ENCODE measurements at regions not wholly inside any gene's neighbourhood (a gene's known extent, or its start where the extent isn't known, plus 50 kb on each side); places are given as distances from the start of the nearest gene placed in this dataset.

DNA sequence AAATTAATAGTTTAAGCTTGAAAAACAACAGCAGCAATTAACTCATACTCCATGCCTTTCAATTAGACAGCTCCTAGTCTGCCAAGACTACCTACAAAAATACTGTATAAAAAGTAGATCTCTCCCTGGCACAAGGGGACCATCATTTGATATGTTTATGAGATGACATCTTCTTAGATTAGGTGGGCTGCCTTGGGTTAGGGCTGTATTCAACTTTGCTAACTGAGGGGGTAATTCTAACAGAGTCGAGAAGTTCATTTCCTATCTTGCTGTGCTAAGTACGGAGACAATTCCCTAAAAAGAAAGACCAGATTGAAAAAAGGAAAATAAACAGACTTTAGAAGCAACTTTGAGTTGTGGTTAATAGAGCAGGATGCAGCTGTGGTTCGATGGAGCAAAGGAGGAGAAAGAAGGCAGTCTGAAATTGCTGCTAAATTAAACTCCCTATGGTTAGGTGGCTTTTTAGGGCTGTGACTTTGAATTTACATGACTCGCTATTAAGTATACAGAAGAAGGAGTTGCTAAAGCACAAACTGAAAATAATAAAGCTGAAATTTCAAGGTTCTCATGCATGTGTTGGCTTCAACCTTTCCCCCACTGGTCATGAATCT lies 75.4 kb downstream of the CDC7 start:
- intact Hi-C loops (cut with DNase I), result no loop called here
- no peak for DNase-seq (ENCODE audit: low spot score)

DNA sequence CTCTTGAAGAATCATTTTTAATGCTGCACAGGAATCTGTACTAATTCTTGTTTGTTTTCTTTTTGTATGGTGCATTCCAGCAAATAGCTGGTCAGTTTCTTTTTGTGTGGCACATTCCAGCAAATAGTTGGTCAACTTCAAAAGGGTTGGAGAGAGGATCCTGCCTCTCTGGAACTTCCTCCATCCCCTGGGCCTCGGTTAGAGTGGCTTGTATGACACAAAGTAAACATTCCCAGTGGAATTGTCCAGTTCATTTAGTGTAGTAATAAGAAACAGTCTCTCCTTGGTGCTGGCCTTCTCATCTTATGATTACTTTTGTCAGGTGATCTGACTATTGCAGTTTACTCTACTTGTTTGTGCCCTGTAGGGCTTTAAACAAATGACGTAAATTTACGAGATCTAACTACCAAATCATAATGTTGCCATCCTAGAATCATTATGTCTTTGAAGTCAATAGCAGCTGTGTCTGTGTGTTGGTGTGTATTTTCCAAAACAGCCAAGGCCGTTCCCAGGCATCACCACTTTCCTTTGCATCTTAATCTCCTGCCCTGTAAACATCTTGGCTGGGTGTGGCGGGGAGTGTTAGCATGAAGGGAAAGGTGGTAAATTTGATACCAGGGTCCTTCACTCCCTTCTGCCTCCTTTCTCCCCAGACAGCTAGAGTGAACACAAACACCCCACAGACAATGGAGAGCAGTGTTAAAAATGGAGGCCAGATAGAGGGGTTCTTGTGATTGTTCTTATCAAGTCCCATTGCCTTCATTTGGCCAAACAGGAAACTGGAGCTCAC lies 77.9 kb downstream of the CDC7 start:
- intact Hi-C loops (cut with DNase I), result no loop called here

DNA sequence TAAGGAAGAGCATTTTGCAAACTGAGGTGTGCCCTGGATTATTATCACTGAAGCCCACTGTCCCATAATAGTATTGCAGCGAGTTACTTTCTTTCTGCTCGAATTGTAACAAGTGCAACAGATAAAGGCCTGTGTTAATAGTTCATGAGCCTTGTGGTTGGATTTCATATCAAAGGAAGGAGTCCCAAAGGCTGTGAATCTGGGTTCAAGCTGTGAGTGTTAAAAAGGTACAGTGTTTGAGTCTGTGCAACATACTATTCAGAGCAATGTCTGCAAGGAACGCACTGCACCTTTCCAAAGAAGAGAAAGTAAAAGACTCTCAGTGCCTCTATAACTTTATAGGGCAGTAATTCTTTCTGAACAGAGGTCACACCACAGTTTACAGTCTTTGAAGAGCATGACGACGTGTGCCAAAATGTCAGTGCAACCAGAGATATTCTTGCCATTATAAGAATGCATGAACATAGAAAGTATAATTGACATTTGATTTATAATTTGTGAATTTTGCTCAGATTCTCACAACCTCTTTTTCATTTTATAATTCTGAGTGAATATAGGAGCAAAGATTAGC lies 79.1 kb downstream of the CDC7 start:
- intact Hi-C loops (cut with DNase I), result loop anchor here (5.0 kb wide), 1 partner anchor 128 kb away; no protein-coding TSS in a partner anchor
- no peak for DNase-seq (ENCODE audit: low spot score)

More for the DNA sequence above, 77.9 kb downstream of the CDC7 start:
- no peak for DNase-seq (ENCODE audit: low spot score)

DNA sequence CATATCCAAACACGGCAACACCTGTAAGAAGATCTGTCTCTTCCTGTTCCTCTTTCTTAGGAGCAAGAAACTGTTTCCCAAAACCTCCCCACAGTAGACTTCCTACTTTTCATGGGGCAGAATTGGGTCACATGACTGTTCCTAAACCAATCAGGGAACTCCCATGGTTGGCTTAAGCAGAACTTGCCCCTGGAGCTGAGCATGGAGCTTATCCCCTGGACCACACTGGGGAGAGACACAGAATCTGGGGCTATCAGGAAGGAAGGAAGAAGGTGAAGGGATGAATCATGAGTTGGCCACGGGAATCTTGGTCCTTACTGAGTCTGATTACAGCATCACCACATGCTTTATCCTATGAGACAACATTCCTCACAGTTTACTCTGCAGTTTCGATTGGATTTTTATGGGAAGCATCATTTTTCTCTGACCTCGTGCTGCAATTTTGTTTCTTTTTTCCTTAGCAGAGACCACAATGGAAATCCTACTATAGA lies 81.8 kb downstream of the CDC7 start:
- intact Hi-C loops (cut with DNase I), result loop anchor here (5.0 kb wide), 1 partner anchor 125 kb away; no protein-coding TSS in a partner anchor
- no peak for DNase-seq (ENCODE audit: low spot score)

DNA sequence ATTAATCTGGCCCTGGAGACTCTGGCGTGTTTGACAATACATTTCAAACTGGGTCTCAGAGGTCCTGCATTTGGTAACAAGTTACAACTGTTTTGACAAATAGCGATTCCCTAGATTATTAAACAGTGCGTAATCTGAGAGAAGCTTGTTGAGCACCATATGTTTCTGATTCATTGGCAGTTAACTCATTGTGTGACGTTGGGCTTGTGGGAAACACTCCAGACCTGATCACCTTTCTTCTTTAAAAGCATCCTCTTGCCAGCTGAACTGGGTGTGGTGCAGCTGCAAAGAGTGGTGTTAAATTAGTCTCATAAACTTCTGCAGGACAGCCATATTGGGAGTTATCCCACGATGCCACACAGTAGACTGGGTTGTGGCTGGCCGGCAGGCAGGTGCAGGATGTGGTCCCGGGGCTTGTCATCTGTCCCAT lies 82.7 kb downstream of the CDC7 start:
- intact Hi-C loops (cut with DNase I), result loop anchor here (5.0 kb wide), 1 partner anchor 124 kb away; no protein-coding TSS in a partner anchor

DNA sequence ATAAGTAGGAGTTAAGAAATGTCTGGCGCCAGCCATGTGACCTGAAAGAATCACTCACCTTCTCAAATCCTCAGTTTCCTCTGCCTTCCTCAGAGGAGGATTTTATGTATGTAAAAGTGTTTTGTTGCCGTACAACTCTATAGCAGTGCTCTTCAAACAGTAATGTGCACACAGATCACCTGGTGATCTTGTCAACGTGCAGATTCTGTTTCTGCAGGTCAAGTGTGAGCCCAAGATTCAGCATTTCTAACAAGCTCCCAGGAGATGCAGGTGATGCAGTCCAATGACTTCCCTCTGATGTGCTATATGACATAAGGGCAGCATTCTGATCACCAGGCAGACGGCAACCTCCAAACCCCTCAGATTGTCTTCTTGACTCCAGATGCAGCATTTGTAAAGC lies 83.7 kb downstream of the CDC7 start:
- DNase-seq (ENCODE audit: low spot score), result no peak
- intact Hi-C loops (cut with DNase I), result loop anchor here (1.0 to 5.0 kb wide), 2 partner anchors 14 to 123 kb away; no protein-coding TSS in a partner anchor

More for the DNA sequence above, 82.7 kb downstream of the CDC7 start:
- no peak for DNase-seq (ENCODE audit: low spot score)

DNA sequence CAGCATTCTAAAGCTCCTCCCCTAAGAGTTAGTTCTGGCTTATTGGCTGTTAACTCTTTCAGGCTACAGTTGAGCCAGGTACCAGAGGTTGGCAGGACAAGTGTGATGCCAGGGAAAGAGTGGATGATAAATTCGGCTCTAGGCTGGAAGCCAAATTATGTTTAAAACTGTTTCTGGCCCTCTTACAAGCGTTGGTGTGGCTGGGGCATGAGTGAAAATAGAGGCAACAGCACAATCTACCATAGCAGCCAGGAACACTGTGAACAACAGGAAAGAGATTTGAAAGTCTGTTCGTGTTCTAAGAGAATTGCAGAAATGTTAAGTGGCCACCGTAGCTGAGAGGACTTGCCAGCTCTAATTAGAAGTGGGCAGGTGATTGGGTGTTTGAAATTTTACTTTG lies 84.2 kb downstream of the CDC7 start:
- intact Hi-C loops (cut with DNase I), result loop anchor here (1.0 to 5.0 kb wide), 3 partner anchors 15 to 122 kb away; no protein-coding TSS in a partner anchor
- DNase-seq (ENCODE audit: low spot score), result no peak

DNA sequence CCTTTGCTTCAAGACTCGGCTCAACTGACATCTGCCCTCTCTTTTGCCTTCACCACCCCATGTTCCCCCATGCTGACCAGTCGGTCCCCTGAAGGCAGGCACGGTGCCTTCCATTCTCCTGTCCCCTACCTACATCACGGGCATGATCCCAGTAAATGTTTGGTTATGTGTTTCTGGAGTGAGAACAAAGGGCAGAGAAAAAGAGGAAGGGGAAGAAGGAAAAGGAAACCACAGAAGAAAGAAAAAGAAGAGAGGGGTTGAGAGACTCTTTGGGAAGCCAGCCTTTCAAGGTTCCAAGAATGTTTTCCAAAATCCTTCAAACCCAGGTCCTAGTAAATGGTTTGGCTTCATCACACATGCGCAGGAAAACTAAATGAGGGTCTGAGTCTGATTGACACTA lies 84.9 kb downstream of the CDC7 start:
- intact Hi-C loops (cut with DNase I), result loop anchor here (1.0 kb wide), 1 partner anchor 16 kb away; no protein-coding TSS in a partner anchor
- DNase-seq (ENCODE audit: low spot score), result no peak

DNA sequence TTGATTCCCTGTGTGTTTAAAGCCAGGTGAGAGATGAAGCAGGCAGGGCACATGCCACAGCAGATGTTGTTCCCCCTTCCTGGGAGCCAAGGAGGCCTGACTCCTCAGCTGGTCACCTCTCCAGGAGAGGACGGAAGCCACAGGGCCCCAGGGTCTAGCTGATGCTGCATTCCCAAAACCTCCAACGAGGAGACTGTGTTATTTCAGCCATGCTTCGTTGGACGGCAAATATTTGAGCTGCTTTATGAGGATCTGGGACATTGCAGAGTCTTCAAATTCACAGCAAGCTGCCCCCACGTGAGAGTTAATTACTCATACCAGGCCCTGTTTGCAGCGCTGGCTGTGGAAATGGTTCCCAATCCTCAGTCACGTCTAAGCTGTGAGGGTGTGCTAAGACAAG lies 85.3 kb downstream of the CDC7 start:
- intact Hi-C loops (cut with DNase I), result loop anchor here (1.0 kb wide), 1 partner anchor 15 kb away; no protein-coding TSS in a partner anchor
- no peak for DNase-seq (ENCODE audit: low spot score)

DNA sequence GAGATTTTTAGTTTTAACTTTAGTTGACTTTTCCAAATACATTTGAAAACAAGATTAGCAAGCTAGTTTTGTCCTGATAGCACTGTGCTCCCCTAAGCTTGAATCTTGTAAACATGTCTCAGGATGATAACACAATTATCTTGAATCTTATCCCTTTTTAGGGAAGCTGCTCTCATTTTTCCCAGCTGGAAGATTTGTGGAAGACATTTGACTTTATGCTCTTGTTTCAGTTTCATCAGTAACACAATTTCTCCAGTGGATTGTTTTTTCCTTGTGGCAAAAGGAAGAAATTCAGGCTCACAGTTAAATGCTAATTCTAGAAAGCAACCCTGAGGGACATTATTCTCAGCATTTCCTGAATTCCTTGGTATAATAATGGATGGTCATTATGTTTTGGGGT lies 88.8 kb downstream of the CDC7 start:
- no peak for DNase-seq (ENCODE audit: low spot score)
- intact Hi-C loops (cut with DNase I), result no loop called here

DNA sequence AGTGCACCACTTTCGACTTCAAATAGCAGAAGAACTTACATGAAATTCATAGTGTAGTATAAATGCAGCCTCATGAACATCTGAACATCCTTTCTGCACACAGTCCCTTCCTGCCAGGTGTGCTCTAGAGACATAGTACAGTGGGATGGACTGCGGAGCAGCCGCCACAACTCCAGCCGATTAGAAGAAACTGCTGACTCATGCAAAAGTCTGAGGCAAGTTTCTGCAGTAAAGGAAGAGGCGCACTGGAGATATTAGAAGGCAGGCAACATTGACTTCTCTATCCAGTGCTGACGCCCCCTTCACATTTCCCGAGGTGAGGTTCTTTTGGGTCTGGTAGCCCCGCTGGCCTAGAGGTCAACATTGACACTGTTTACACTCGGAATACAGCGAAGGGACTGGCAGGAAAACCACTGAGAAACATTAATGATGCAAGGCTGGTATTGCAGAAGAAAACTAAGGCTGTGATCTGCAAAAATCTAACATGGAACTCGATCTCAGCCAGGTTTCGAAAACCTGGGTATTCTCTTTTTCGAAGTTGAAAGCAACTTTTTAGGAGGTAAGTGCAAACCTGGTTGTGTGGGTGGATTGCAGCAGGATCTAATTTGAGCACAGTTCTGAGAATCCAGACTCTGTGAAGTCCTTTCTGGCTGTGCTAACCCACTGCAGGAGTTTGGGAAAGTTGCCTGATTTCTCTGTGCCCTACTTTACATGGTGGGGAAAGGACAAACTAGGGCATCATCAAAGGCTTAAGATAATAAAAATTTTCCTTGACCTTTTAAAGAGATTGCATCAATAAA lies 90.7 kb downstream of the CDC7 start:
- intact Hi-C loops (cut with DNase I), result no loop called here
- DNase-seq (ENCODE audit: low spot score), result no peak

DNA sequence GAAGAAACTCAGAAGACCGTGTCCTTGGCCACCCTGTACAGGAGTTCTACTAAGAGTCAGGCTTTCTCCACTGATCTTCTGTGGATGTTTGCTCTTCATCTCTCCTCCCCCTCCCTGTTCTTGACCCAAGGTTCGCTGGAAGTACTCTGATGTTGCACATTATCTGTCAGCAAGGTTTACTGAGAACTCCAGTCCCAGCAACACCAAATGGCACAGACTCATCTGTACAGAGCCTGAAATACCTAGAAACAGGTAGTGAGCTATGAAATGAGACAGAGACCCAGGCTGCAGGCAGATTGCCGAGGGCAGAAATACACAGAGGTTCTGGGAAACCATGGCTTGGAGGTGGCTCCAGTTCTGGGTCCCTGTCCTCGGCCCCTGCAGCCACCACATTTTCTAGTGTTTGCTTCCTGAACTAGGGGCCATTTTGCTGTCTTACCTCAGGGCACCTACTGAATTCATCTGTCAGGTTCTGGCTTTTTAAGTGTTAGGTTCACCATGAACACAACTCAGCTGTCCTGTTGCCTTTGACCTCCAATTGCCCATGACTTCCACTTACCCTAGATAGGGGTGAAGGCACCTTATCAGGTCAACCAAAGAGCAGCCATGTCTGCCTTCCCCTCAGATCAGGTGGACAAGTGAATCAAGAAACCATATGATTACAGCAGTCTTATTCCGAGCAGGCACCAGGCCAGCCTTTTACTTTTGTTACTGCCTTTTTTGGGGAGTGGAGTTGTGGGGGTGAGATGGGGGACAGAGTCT lies 92.2 kb downstream of the CDC7 start:
- intact Hi-C loops (cut with DNase I), result no loop called here
- no peak for DNase-seq (ENCODE audit: low spot score)

DNA sequence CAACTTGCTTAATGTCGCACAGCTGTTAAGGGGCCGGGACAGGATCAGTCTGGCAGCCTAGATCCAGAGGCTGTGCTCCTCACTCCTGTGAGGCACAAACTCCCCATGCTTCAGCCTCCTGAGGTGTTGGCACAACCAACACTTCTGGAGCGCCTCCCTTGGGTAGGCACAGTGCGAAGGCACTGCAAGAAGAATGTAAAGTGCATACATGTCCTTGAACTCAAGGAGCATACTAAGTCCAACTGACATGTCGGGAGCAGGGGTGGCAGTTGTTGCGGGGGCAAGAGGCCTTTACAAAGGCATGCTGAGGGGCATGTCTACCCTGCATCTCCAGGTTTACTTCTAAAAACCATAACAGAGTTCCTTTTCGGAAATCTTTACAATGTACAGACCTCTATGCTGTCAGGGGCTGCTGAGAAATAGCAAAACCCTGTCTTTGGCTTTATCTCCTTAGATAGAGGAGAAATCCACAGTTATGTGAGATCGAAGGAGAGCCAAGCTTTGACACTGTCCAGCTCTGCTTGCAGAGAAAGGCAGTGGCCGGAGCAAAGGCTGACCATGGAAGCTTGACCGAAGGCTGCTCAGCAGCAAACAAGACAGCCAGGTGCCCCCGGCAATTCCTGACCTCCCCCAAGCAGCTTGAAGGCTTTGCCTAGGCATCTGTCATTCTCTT lies 93.9 kb downstream of the CDC7 start:
- intact Hi-C loops (cut with DNase I), result no loop called here
- DNase-seq (ENCODE audit: low spot score), result no peak

DNA sequence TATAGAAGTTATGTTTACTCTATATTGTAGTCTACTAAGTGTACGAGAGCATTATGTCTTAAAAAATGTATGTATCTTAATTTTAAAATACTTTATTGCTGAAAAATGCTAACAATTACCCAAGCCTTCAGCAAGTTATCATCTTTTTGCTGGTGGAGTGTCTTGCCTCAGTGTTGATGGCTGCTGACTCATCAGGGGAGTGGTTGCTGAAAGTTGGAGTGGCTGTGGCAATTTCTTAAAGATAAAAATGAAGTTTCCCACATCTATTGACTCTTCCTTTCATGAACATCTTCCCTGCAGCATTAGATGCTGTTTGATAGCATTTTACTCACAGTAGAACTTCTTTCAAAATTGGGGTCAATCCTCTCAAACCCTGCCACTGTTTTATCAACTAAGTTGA lies 95.8 kb downstream of the CDC7 start:
- intact Hi-C loops (cut with DNase I), result no loop called here

DNA sequence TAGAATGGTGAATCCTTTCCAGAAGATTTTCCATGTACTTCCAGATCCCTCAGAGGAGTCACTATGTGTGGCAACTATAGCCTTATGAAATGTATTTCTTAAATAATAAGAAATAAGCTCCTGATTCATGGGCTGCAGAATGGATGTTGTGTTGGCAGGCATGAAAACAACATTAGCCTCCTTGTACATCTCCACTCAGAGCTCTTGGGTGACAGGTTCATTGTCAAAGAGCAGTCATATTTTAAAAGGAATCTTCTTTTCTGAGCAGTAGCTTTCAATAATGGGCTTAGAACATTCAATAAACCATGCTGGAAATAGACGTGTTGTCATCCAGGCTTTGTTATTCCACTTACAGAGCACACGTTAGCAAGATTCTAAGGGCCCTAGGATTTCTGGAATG lies 96.6 kb downstream of the CDC7 start:
- intact Hi-C loops (cut with DNase I), result no loop called here

More for the DNA sequence above, 95.8 kb downstream of the CDC7 start:
- DNase-seq (ENCODE audit: low spot score), result no peak

DNA sequence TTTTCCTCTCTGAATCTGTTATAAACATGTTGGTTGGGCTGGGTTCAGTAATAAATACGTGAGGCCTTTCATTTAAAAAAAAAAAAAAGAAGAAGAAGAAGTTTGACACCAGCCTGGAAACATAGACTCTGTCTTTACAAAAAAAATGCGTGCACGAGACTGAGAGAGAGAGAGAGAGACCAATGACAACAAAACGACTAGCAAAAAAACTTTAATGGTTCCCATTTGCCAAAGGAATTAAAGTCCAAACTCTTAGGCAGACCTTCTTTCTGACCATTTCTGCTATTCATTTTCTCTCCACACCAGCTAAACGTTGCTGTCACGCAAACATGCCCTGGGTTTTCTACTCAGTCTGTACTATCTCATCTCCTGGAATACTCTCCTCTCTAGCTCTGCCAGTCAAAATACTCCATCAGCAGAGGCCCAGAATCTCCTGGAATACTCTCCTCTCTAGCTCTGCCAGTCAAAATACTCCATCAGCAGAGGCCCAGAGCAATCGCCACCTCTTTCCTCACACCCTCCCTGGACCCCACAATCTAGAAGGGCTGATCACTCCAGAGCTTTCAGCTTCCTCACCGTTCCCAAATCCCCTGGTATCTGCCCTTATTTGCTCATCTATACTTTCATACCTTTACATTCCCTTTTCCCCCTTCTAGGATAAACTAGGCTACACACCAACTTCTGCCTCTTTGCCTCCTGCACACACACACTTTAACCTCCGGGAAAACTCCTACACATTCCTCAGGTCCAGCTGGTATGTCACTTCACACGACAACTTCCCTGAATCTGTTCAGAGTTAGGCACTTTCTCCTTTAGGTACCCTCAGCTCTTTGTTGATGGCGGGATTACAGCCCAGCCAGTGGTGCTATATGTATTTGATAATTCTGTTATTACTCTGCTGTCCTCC lies 100.0 kb downstream of the CDC7 start:
- intact Hi-C loops (cut with DNase I), result loop anchor here (1.0 kb wide), 1 partner anchor 15 kb away; no protein-coding TSS in a partner anchor
- no peak for DNase-seq (ENCODE audit: low spot score)

More for the DNA sequence above, 96.6 kb downstream of the CDC7 start:
- no peak for DNase-seq (ENCODE audit: low spot score)

Data from cardiac septum (tissue), 1 donor.